ENCODE measurements at regions not wholly inside any gene's neighbourhood (a gene's known extent, or its start where the extent isn't known, plus 50 kb on each side); places are given as distances from the start of the nearest gene placed in this dataset.

DNA sequence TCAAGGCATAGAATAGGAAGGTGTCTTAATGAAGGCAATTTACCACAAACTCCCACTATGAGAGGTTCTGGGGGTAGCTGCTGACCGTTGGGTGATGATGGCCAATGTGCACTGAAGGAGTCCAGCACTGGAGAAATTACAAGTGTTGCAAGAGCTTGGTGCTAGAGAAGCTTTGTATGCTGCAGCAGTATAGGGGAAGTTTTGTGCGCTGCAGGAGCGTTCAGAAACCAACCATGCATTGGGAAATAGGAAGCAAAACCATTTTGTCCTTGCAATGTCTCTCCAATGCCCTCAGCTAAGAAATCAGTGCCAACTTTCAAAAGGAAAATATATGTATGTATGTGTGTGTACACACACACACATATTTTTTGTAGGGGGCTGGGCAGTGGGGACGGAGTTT, 441.6 kb upstream of the NAALADL2 start:
- TF ChIP-seq CTCF (conservative IDR thresholded peaks at IDR 0.05; ENCODE audit: low read length) (no peak), EZH2phosphoT487 (IDR thresholded peaks at IDR 0.05; ENCODE audit: borderline replicate concordance, low read depth, low read length) (no peak)
